IPS DF 6.9 (cell line): ENCODE measurements at regions not wholly inside any gene's neighbourhood (a gene's known extent, or its start where the extent isn't known, plus 50 kb on each side); places are given as distances from the start of the nearest gene placed in this dataset.

ENCODE experiments used
- DNase-seq: peaks from one replicate; pipeline ENCODE4 v3.0.0-alpha.2; 2013; ENCODE audit warnings: low read depth, low spot score
- H3K27ac ChIP-seq: one replicate; pipeline ENCODE4 v1.5.1; 2013; ENCODE audit warnings: low read length, control low read depth
- H3K27me3 ChIP-seq: 2 replicates; pipeline ENCODE4 v1.6.1; 2013; ENCODE audit warnings: mild to moderate bottlenecking, low read length; ENCODE audit not compliant: control insufficient read depth, insufficient read depth
- H3K36me3 ChIP-seq: 2 replicates; pipeline ENCODE4 v1.6.1; 2013; ENCODE audit warnings: low read length; ENCODE audit not compliant: control insufficient read depth, insufficient read depth
- H3K4me1 ChIP-seq: 2 replicates; pipeline ENCODE4 v1.6.1; 2013; ENCODE audit warnings: low read length; ENCODE audit not compliant: control insufficient read depth, insufficient read depth
- H3K4me3 ChIP-seq: 2 replicates; pipeline ENCODE4 v1.5.1; 2013; ENCODE audit warnings: mild to moderate bottlenecking, low read length
- H3K9me3 ChIP-seq: 2 replicates; pipeline ENCODE4 v1.6.1; 2013; ENCODE audit warnings: low read length, inconsistent platforms; ENCODE audit not compliant: control insufficient read depth, insufficient read depth
- WGBS: extraction: QIAGEN DNeasy Blood & Tissue Kit; methylation state at CpG from one replicate; pipeline ENCODE4 v1.1.7; 2013; ENCODE audit warnings: mixed read lengths, missing lambda C conversion rate; ENCODE audit not compliant: insufficient read length, insufficient coverage; 5-methylcytosine and 5-hydroxymethylcytosine counted together

GRCh38 chr3:18111796-18112232 is 313.3 kb downstream of the SATB1 start:
- Histone ChIP-seq H3K27ac (no peak overlapping the region), H3K9me3 (no peaks in the 10 kb centered on the region), H3K4me1 (no peaks in the 10 kb centered on the region), H3K27me3 (no peaks in the 10 kb centered on the region), H3K4me3 (no peak overlapping the region), H3K36me3 (no peaks in the 10 kb centered on the region)
- DNase-seq: no peak
- WGBS: no CpG with 5 or more reads among the region's 6 CpGs

GRCh38 chr3:18103591-18103990 is 321.5 kb downstream of the SATB1 start:
- H3K27me3 ChIP-seq: no peaks in the 10 kb centered on the region
- no peaks in the 10 kb centered on the region for H3K36me3 ChIP-seq
- WGBS: no CpG with 5 or more reads among the region's 3 CpGs
- no peaks in the 10 kb centered on the region for H3K4me1 ChIP-seq
- no peaks in the 10 kb centered on the region for H3K9me3 ChIP-seq
- DNase-seq: no peak
- H3K27ac ChIP-seq: no peak overlapping the region
- no peak overlapping the region for H3K4me3 ChIP-seq

- H3K4me3 ChIP-seq: no peak overlapping the region
- H3K27me3 ChIP-seq: no peaks in the 10 kb centered on the region
- no peak for DNase-seq
- no peaks in the 10 kb centered on the region for H3K36me3 ChIP-seq
- H3K27ac ChIP-seq: no peak overlapping the region
- H3K4me1 ChIP-seq: no peaks in the 10 kb centered on the region
- no peaks in the 10 kb centered on the region for H3K9me3 ChIP-seq
These were observed 325.0 kb downstream of the SATB1 start for GRCh38 chr3:18100121-18100520.

GRCh38 chr3:18099611-18100010 is 325.5 kb downstream of the SATB1 start:
- H3K36me3 ChIP-seq: no peaks in the 10 kb centered on the region
- no peak for DNase-seq
- H3K27ac ChIP-seq: no peak overlapping the region
- no peak overlapping the region for H3K4me3 ChIP-seq
- H3K9me3 ChIP-seq: no peaks in the 10 kb centered on the region
- no peaks in the 10 kb centered on the region for H3K4me1 ChIP-seq
- H3K27me3 ChIP-seq: no peaks in the 10 kb centered on the region
- no CpG with 5 or more reads among the region's 5 CpGs for WGBS

- no CpG with 5 or more reads among the region's 6 CpGs for WGBS
- DNase-seq: no peak
These were observed 326.1 kb downstream of the SATB1 start for GRCh38 chr3:18098960-18099587.

GRCh38 chr3:18097989-18098388 is 327.1 kb downstream of the SATB1 start:
- WGBS: no CpG with 5 or more reads among the region's 3 CpGs
- Histone ChIP-seq H3K9me3 (no peaks in the 10 kb centered on the region), H3K27ac (no peak overlapping the region), H3K27me3 (no peaks in the 10 kb centered on the region), H3K36me3 (no peaks in the 10 kb centered on the region), H3K4me1 (no peaks in the 10 kb centered on the region), H3K4me3 (no peak overlapping the region)
- no peak for DNase-seq

More at GRCh38 chr3:18098960-18099587, 326.1 kb downstream of the SATB1 start:
- H3K9me3 ChIP-seq: no peaks in the 10 kb centered on the region
- no peak overlapping the region for H3K4me3 ChIP-seq
- no peaks in the 10 kb centered on the region for H3K4me1 ChIP-seq
- H3K27me3 ChIP-seq: no peaks in the 10 kb centered on the region
- no peaks in the 10 kb centered on the region for H3K36me3 ChIP-seq
- H3K27ac ChIP-seq: no peak overlapping the region

GRCh38 chr3:18097473-18097872 is 327.7 kb downstream of the SATB1 start:
- WGBS: no CpG with 5 or more reads among the region's 3 CpGs
- H3K4me1 ChIP-seq: no peaks in the 10 kb centered on the region
- H3K27ac ChIP-seq: no peak overlapping the region
- H3K4me3 ChIP-seq: no peak overlapping the region
- DNase-seq: no peak
- H3K9me3 ChIP-seq: no peaks in the 10 kb centered on the region
- H3K27me3 ChIP-seq: no peaks in the 10 kb centered on the region
- H3K36me3 ChIP-seq: no peaks in the 10 kb centered on the region

- Histone ChIP-seq H3K9me3 (no peaks in the 10 kb centered on the region), H3K36me3 (no peaks in the 10 kb centered on the region), H3K4me3 (no peak overlapping the region), H3K27me3 (no peaks in the 10 kb centered on the region), H3K4me1 (no peaks in the 10 kb centered on the region), H3K27ac (no peak overlapping the region)
- WGBS: 100% methylated on average over 1 of the region's 5 CpGs
- no peak for DNase-seq
These were observed 332.4 kb downstream of the SATB1 start for GRCh38 chr3:18092726-18093125.

- no peak for DNase-seq
- H3K4me3 ChIP-seq: no peak overlapping the region
- no peaks in the 10 kb centered on the region for H3K27me3 ChIP-seq
- H3K27ac ChIP-seq: no peak overlapping the region
- H3K9me3 ChIP-seq: no peaks in the 10 kb centered on the region
- no peaks in the 10 kb centered on the region for H3K36me3 ChIP-seq
- H3K4me1 ChIP-seq: 0 out of 2 replicates have a peak, but pooled peaks cover 1% of the 10 kb centered on the region
These were observed 334.8 kb downstream of the SATB1 start for GRCh38 chr3:18090377-18090776.

- Histone ChIP-seq H3K4me1 (0 out of 2 replicates have a peak, but pooled peaks cover 1% of the 10 kb centered on the region), H3K36me3 (no peaks in the 10 kb centered on the region), H3K27ac (no peak overlapping the region), H3K4me3 (no peak overlapping the region), H3K27me3 (no peaks in the 10 kb centered on the region), H3K9me3 (no peaks in the 10 kb centered on the region)
- WGBS: no CpG with 5 or more reads among the region's 3 CpGs
- DNase-seq: no peak
These were observed 337.2 kb downstream of the SATB1 start for GRCh38 chr3:18087988-18088387.

- no peak for DNase-seq
- H3K27me3 ChIP-seq: no peaks in the 10 kb centered on the region
- no CpG with 5 or more reads among the region's 5 CpGs for WGBS
- no peaks in the 10 kb centered on the region for H3K9me3 ChIP-seq
- H3K36me3 ChIP-seq: no peaks in the 10 kb centered on the region
- H3K4me1 ChIP-seq: 0 out of 2 replicates have a peak, but pooled peaks cover 1% of the 10 kb centered on the region
- H3K4me3 ChIP-seq: no peak overlapping the region
- no peak overlapping the region for H3K27ac ChIP-seq
These were observed 338.4 kb downstream of the SATB1 start for GRCh38 chr3:18086760-18087159.
